ENCODE measurements at regions not wholly inside any gene's neighbourhood (a gene's known extent, or its start where the extent isn't known, plus 50 kb on each side); places are given as distances from the start of the nearest gene placed in this dataset.
"Not testable (repeated sequence)": the region's sequence is repeated elsewhere in the genome, so short reads cannot be mapped to it uniquely, and the experiment has no call there.

GRCh38 chr10:25844716-25845115, 89.3 kb upstream of the MYO3A start:
- TF ChIP-seq MAFK (IDR thresholded peaks at IDR 0.05; ENCODE audit: low read depth, low read length); CTCF (IDR thresholded peaks at IDR 0.05; ENCODE audit: control extremely low read depth in 1 of 3, insufficient read depth in 1 of 3, low read depth in 1 of 3, low read length in 3 of 3); ZNF274 (IDR thresholded peaks at IDR 0.05; ENCODE audit: borderline replicate concordance, extremely low read depth, low read length); CREB1 (IDR thresholded peaks at IDR 0.05); JUN (IDR thresholded peaks at IDR 0.05; ENCODE audit: low read depth, low read length); POLR2A (IDR thresholded peaks at IDR 0.05; ENCODE audit: control extremely low read depth in 1 of 2, low read depth in 2 of 2, low read length in 2 of 2); POLR2AphosphoS5 (IDR thresholded peaks at IDR 0.05; ENCODE audit: low read depth, low read length): not testable (repeated sequence)
